GM19328 (cell line): ENCODE measurements at regions not wholly inside any gene's neighbourhood (a gene's known extent, or its start where the extent isn't known, plus 50 kb on each side); places are given as distances from the start of the nearest gene placed in this dataset.
"Not testable (repeated sequence)": the region's sequence is repeated elsewhere in the genome, so short reads cannot be mapped to it uniquely, and the experiment has no call there.

Source experiments
- ATAC-seq: cut with Tn5 transposase; IDR thresholded peaks from one replicate; pipeline ENCODE4 v1.9.1; 2021; ENCODE audit warnings: mild to moderate bottlenecking, moderate library complexity; ENCODE audit not compliant: unreplicated experiment

DNA sequence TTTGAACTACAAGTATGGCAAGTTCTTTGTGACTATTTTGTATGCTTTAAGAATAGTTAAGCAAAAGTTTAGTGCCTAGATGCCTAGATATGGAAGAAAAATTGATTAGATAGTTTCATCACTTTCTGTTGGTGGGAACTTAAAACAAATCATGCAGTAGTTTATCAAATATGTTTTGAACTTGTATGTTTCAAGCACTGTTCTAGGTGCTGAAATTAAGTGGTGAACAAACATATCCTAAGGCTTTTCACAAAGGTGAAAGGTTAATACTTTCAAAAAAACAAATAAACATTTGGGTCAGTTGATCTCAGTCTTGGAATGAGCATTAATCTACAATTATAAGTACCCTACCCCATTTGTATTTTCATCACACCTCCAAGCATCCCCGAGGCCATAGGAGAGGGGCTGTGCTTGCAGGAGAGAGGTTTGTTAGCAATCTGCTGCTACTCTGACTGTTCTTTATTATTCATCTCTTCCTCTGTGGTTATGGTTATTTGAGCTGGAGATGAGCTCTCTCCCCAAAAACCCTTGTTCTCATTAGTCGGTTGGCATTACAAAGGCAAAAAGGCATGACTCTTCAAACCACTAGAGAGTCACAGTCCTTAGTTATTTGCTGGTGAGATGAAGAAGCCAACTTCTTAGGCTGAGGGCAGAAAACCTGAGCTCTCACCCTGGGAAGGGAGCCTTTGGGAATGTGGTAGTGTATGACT lies 103.9 kb upstream of the FHL2 start:
- ATAC-seq = no peak

DNA sequence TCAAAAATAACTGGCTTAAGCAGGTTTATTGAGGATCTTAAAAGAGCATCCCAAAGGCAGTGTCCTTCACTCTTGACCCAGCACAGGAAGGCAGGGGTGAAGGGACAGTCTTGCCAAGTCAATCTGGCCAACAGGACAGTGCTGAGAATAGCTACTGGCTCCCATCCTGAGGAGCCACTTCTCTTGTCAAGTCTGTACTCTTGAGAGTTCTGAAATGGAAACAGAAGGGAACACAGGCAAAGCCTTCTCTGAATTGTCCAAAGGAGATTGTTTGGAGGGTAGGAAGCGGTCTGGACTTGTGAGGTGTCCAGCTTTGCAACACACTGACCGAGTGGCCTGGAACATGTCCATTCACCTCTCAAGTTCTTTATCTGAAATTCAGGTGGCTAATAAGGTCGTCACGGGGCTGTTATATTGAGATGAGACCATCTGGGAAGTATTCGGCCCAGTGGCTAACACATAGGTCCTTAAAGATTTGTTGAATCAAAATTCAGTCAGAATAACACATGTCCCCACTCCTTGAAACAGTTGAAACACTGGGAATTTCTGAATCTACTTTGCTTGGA lies 99.5 kb upstream of the FHL2 start:
- ATAC-seq = no peak

DNA sequence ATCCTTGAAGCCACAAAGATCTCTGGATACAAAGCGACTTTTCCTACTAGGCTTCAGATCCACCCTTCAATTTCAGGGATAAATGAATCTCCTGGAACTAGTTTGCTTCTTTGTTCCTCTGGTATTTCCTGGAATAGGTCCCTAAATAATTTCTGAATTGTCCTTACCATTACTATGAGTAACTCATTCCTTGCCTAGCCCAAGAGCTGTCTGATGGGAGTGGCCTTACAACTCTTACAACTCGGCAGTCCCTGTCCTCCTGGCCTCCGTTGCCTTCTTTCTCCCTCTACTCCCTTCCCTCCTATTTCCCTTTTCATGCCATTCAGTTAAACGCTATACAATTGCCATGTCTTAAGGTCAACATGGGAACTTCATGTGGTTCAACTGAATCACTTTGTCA lies 98.2 kb upstream of the FHL2 start:
- no peak for ATAC-seq

DNA sequence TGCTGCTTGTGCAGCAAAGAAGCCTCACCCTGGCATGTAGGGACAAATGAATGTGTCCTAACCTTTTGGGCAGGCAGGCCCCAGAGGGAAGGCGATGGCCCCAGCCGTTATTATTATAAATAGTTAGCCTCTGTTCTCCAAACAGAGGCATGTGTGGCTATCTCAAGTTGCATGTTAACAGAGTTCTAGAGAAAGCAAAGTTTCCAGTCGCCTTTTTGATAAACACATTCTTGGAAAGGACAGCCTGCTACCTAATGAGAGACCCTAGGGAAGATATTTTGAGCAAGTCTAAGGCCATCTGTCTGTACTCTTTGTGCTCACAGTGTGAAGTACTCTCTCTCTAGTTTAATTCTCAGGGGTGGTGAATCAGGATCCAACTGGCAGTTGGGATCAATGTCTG lies 97.4 kb upstream of the FHL2 start:
- no peak for ATAC-seq

DNA sequence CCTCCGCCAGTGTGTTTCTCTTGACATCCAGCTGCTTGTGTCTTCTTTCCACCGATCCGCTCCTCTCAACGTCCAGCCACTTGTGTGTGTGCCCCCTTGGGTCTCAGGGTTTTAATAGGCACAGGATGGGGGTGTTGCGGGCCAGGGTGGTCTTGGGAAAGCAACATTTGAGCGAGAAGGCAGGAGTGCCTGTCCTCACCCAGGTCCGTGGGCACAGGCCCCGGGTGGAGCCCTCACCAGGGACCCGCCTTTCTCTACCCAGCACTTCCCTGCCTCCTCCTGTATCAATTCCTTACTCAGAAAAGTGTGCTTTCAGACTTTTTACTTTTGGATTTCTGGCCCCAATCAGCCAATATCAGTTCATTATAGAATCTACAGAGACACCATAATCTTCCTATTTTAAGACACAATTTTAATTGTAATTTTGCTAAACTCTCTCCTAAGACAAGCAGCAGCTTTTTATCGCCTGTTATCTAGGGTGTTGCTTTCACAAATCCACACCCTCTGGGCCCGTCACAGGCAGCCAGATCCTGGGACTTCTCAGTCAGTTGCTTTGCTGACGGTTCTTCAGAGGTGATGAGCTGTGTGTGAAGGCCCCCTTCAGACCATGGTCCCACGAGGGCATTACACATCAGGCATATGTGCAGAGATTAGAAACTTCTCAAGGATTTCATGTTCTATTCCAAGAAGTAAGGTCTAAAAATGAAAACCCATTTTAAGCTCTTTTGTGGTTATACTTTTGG lies 96.0 kb upstream of the FHL2 start:
- ATAC-seq = no peak

DNA sequence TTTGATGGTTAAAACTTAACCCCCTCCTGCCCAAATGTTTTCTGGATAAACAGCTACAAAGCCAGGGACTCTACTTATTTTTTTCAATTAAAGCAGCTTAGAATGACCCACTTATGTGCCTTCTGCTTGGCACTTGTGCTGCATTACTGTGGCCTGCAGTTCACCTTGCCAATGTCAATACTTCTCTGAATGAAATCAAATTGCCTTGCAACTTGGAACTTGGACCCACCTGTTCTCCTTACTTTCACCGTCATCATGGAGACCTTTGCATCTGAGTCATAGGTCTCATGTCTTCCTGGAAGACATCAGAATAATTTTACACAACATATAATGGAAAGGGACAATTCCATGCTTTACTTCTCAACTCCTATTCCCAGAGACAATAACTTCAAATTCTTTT lies 92.1 kb upstream of the FHL2 start:
- ATAC-seq = no peak

DNA sequence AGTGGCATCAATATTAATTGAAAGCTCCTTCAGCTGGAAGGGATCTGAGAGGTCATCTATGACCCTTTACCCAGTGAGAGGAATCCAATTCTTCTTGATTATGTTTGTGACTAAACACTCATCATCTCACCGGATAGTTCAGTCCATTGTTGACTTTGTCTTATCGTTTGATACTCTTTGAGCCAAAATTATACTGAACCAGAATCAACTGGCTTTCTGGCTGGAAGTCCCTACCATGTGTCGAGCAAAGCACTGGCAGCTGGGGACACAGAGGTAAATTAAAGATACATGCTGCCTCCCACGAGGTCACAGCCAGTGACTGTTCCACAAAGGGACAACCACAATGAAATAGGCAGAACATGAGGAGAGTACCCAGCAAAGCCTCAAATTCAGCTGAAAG lies 91.4 kb upstream of the FHL2 start:
- ATAC-seq = no peak

DNA sequence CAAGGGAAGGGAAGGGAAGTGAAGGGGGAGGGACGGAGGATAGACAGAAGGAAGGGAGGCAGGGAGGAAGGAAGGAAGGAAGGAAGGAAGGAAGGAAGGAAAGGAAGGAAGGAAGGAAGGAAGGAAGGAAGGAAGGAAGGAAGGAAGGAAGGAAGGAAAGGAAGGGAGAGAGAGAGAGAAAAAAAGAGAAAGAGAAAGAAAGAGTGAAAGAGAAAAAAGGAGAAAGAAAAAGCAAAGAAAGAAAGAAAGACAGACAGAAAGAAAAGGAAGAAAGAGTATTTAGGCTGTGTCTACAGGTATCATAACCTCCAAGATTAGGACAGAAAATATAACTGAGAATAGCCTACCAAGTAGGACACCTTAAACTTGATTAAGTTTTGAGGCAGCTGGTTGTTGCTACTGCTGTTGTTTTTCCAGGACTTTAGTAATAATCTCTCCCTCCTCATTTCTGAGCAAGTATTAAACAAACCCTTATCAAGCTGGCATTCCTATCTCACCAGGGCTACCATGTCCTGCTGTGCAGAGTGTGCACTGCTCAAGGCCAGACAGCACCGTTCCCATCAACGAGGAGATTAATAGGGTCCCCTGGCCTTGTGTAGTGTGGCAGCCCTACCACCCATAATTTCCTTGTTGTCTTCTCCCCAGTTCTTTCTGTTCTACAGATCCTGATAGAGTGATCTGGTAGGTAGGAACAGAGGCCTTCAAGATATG lies 90.5 kb upstream of the FHL2 start:
- ATAC-seq = no peak

DNA sequence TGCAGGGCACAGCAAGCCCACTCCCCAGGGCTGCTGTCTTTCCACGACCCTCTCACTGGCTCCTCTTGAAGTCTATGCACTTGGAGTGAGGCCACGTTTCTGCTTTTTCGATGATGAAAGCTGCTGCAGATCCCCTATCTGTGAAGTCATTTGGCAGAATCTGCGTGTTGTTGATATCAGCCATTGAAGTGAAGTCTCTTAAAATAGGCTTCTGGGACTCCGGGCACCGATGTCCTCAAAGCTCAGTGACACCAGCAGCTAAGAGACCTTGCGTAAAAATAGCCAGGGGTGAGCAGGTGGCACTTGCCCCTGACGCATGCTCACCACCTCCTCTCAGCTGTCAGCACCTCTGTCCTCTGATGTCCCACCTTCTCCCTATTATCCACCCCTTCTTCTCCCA lies 89.4 kb upstream of the FHL2 start:
- no peak for ATAC-seq

DNA sequence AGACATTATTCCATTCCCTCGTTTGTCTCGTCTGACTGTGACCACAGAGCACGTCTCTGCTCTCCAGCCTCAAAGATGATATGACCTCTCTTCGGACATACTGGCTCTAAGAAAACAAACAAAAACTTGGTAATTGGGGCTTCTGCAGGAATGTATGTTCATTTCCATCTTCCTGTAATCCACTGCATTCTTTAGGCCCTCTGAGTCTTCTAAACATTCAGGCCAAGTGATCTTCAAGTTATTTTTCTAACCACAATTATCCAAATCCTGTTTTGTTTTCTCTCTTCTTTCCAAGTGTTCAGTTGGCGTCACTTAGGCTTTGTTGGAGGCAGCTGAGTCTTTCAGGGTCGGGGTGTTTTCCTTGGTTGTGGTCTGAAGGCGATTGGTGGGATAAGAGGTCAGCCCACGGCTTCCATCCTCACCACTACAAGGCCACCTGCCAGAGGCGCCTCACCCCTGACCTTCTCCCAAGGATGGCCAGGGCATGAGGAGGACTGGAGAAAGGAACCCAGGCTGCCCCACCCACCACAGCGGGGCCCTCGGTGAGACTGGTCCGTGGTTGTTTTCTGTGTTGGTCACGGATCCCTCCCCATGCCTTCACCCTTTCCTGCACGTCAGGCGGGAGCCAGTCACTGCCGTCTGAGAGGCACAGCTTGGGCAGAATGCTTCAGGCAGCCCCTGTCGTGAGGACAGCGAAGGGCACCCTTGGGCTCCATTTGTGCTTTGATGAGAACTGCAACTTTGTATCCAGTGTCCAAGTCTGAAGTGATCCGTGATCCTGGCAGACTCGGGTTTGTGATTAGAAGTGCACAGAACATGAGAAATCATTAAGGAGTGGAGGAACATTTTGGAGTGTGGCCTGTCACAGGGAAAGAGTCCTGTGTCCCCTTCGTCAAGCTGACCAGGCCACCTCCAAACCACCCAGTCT lies 88.6 kb upstream of the FHL2 start:
- ATAC-seq = no peak

DNA sequence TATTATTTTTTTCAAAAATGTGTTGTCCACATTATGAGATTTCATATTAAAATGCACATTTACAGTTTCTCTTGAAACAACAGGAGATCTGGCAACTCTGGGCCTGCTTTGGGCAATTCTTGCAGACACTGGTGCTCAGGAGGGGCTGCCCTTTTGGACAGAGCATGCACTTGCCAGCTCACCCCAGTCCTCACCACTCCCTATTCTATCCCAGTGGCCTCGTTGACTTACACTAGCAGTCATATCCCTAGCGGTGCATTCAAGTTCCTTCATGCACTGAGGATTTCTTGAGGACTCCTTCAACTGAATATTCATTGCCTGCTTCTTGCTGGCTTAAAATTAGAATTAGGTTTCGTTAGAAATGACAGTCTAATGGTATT lies 87.9 kb upstream of the FHL2 start:
- no peak for ATAC-seq

DNA sequence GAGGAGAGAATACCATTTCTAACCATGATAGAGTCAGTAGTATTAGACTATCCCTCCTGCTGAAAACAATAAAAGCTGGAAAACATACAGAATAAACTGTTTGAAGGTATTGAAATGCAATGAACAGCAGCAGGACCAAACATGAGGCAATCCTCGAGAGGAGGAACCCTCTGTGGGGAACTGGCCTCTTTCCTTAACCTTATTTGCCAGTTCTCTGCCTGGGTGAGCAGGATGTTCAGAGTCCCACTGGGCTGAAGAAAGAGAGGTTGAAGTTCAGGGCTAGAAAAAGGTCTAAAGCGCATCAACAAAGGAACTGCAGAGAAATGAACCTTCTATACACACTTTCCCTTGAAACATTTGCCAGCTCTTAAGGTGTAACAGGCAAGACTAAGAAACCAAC lies 79.8 kb upstream of the FHL2 start:
- ATAC-seq = no peak

DNA sequence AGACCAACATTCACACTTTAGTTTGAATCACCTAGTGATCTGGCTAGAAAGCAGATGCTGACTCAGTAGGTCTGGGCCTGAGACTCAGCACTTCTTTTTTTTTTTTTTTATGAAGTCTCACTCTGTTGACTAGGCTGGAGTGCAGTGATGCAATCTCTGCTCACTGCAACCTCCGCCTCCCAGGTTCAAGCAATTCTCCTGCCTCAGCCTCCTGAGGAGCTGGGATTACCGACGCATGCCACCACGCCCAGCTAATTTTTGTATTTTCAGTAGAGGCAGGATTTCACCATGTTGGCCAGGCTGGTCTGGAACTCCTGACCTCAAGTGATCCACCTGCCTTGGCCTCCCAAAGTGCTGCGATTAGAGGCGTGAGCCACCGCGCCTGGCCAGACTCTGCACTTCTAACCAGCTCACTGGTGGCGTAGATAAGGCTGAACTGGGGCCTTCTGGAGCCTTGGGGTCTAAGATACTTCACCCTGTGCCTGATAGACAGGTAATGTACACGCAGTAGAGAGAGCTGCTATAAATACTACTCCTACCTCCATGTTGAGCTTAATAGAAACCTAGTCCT lies 78.3 kb upstream of the FHL2 start:
- ATAC-seq = not testable (repeated sequence)

DNA sequence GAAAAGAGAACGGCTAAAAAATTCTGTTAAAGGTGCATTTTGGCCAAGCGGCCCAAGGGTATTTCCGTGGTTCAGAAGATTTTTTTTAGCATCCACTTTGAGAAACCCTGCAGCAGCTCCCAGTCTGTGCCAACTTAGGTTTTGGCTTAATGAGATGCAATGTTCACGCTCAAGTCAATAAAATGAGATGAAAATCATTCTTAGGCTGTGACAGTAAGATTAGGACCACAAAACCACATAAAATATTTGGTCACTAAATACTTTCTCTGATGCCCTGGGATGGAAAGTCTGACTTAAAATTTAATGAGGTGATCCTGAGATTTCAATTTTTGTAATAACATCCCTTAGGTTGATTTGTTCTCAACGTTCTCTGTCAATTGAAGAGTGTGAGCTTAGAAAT lies 74.2 kb upstream of the FHL2 start:
- ATAC-seq = no peak

DNA sequence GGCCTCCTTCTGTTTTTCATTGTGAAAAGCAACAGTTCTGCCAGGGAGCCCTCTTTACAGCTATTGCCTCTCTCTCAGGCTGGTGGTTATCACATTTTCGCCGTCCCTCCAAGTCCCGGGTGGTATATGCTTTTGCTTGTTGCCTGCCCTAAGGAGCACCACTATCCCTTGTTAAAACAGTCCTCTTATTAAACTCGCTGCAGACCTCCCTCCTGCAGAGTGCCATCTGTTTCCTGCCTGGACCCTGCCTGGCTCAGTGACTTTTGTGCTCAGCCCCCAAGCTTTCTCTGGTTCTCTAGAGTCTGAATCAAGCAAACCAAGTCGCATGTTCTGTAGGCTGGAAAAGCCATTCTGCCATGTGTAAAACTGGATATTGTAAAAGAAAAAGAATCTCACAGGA lies 72.1 kb upstream of the FHL2 start:
- no peak for ATAC-seq

DNA sequence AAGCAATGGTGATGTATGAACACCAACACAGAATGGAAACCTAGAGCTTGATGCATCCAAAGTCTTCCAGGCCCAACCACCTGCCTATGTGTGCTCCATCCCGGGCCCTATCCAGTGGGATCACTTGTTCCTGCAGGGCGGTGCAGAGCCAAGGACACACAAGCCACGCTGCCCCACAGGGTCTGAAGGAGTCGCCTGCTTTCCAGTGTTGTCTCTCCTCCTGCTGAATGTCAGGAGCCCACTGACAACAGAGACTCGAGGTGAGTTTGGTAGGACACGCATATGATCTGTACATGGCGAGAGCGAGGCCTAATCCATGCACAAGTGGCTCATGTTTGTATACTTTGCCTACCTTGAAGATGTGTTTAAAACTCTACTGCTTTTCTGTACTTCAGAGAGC lies 70.9 kb upstream of the FHL2 start:
- ATAC-seq = no peak

DNA sequence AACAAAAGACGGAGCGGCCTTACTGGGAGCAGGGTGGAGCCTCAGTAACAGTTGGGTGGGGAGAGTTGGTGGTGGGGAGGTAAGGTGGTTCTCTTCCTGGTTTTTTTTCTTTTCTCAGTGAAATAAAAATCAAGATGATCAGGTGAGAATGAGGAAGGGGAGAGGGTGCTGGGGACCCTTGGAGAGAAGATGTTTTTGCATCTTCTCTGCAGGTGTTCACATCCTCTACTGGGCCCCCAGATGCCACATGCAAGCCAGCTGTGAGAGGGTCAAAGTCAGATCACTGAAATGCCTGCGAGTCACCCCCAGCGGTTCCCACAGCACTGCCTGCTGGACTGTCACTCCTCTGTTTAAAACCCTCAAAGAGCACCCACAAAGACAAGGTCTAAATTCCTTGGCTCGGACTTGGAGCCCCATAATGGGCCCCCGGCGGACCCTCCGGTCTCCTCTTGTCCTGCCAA lies 69.8 kb upstream of the FHL2 start:
- ATAC-seq = no peak

DNA sequence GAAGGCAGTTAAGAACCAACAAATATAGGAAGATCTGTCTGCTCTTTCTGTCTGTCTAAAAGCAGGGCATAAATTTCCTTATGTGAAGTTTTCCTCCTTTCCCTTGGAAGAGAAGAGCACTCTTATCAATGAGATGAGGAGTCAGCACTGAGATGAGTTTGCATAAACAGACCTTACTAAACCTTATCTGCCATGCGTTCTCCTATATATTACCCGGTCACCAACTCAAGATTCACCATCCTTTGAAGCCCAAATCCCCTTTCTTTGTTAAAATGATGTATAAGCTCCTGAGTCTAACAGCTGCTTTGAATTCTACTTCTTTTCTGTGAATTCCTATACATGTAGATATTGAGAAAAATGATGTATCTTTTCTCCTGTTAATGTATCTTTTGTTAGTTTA lies 65.5 kb upstream of the FHL2 start:
- ATAC-seq = no peak

DNA sequence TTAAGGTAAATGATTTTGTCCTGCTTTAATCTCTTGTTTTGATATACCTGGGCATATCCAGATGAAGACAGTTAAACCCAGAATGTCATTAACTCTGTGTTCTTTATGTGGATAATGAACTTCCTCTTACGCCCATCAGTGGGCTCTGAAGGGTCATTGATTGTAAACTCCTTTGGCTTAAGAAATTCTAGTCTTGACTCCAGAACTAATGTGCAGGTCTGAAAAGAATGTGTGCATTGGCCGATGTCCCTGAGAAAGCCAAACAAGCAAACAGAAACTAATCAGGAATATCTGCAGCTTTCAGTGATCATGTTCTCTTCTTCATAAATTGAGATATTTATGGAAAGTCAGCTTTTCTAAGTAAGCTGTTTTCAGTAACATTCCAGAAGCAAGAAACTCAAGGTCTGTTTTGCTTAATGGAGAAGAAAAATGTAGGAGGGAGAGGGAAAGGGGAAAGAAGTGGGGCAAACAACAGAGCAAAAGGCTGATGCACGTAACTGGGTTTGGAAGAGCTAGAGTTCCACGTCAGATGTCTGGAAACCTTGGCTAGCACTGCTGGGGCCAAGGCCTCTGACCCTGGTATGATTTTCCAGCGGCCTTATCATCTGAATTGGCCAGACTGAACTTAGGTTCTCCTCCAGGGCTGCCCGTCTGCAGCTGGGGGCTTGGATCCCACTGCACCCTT lies 61.3 kb upstream of the FHL2 start:
- no peak for ATAC-seq

DNA sequence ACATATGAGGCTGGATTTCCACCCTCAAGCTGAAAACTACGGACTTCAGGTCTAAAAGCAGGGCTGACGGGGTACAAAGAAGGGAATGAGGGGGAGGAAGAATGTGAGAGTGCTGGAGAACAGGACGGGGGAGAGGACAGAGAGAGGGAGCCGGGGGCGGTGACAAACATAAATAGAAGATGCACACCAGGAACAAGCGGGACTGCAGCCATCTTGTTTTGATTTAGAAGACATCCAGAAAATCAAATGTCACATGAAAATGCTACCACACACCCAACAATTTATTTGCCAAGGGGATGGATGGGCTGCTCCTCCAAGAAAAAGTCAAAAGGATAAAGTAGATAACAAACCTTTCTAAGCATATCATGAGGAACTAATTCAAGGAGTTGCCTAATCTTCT lies 59.2 kb upstream of the FHL2 start:
- ATAC-seq = no peak
